CD4-positive, alpha-beta T cell treated with Interleukin-4 for 4 hours (primary cell): ENCODE measurements at regions not wholly inside any gene's neighbourhood (a gene's known extent, or its start where the extent isn't known, plus 50 kb on each side); places are given as distances from the start of the nearest gene placed in this dataset.

Experiments
- DNase-seq: peaks from one replicate; pipeline ENCODE4 v3.0.0-alpha.2; 2020

DNA sequence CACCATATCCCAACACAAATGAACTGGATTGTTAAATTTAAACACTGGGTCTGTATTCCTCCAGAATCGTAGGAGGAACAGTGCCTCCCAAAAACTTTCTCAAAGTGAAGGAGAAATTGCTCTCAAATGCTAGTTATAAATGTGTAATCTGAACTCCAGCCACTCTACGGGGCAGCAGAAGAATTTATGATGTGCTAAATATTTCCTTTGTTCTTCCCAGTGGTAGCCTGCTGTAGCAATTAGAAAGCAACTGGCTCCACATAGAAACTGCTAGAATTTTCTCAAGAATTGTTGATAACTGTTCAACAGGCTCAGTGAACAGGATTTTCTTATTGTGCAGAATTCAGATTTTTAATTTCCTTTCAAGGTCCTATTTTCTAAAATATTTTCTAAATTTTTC lies 49.8 kb upstream of the EYA4 start:
- no peak for DNase-seq
